ENCODE measurements at regions not wholly inside any gene's neighbourhood (a gene's known extent, or its start where the extent isn't known, plus 50 kb on each side); places are given as distances from the start of the nearest gene placed in this dataset.

GRCh38 chr12:63301311-63301710 is 150.3 kb upstream of the AVPR1A start:
- no peak for FAIRE-seq

More at GRCh38 chr12:63301311-63301710, 150.3 kb upstream of the AVPR1A start:
- H3K36me3 ChIP-seq (replicated peaks in 1 of 2; ENCODE audit: control insufficient read depth in 1 of 2, insufficient read depth in 2 of 2, low read length in 2 of 2): no peaks in the 10 kb centered on the region
- DNase-seq (ENCODE audit: low spot score) (no peak), ATAC-seq (no peak)
- no peak overlapping the region for H3K4me3 ChIP-seq (replicated peaks in 1 of 3; ENCODE audit: insufficient read depth in 1 of 3, low read depth in 2 of 3, low read length in 3 of 3)
- intact Hi-C loops (cut with micrococcal nuclease; ENCODE audit: unreplicated experiment): no loop called here
- no TSS peak for BruUV-seq (replicated peaks)
- no peak overlapping the region for H3K9ac ChIP-seq (ENCODE audit: insufficient read depth, low read depth, low read length)
- no peak overlapping the region for H2AFZ ChIP-seq (ENCODE audit: low read length)
- TF ChIP-seq SNAPC2 (CRISPR knock-in tag; IDR thresholded peaks at IDR 0.05) (no peak), GATAD1 (CRISPR knock-in tag; IDR thresholded peaks at IDR 0.05) (no peak), KLF11 (CRISPR knock-in tag; IDR thresholded peaks at IDR 0.05) (no peak), TEF (CRISPR knock-in tag; IDR thresholded peaks at IDR 0.05) (no peak), ZNF737 (CRISPR knock-in tag; IDR thresholded peaks at IDR 0.05; ENCODE audit: borderline replicate concordance) (no peak), RFXAP (CRISPR knock-in tag; IDR thresholded peaks at IDR 0.05; ENCODE audit: borderline replicate concordance) (no peak), AHDC1 (CRISPR knock-in tag; IDR thresholded peaks at IDR 0.05; ENCODE audit: borderline replicate concordance) (no peak)
- no peaks in the 10 kb centered on the region for H3K27me3 ChIP-seq (ENCODE audit: control insufficient read depth in 1 of 2, insufficient read depth in 2 of 2, low read length in 2 of 2)
- POLR2A ChIA-PET: no interaction called here
- no peak overlapping the region for H3K4me2 ChIP-seq (ENCODE audit: low read depth, low read length)
- no peak overlapping the region for H3K27ac ChIP-seq (ENCODE audit: extremely low read length, insufficient read depth, low read length)
- H3K9me3 ChIP-seq (ENCODE audit: low read length): no peaks in the 10 kb centered on the region
- no peaks in the 10 kb centered on the region for H4K20me1 ChIP-seq (ENCODE audit: insufficient read depth, low read length)
- CTCF ChIA-PET (ENCODE audit: low intra/inter-chr PET ratio, low total read pairs): no interaction called here
- no peaks in the 10 kb centered on the region for H3K79me2 ChIP-seq (ENCODE audit: insufficient read depth, low read length)
- in situ Hi-C loops (cut with HindIII; ENCODE audit: extremely low pct_ligation_motif_present, low pct_unique_long_range_greater_than_20kb): no loop called here
- no peaks in the 10 kb centered on the region for H3K4me1 ChIP-seq (ENCODE audit: insufficient read depth, low read length)

Measured in HepG2 (cell line).